ENCODE measurements at regions not wholly inside any gene's neighbourhood (a gene's known extent, or its start where the extent isn't known, plus 50 kb on each side); places are given as distances from the start of the nearest gene placed in this dataset.
A peak's percentile ranks its signal among the peaks of the same experiment; 100 is the strongest.

DNA sequence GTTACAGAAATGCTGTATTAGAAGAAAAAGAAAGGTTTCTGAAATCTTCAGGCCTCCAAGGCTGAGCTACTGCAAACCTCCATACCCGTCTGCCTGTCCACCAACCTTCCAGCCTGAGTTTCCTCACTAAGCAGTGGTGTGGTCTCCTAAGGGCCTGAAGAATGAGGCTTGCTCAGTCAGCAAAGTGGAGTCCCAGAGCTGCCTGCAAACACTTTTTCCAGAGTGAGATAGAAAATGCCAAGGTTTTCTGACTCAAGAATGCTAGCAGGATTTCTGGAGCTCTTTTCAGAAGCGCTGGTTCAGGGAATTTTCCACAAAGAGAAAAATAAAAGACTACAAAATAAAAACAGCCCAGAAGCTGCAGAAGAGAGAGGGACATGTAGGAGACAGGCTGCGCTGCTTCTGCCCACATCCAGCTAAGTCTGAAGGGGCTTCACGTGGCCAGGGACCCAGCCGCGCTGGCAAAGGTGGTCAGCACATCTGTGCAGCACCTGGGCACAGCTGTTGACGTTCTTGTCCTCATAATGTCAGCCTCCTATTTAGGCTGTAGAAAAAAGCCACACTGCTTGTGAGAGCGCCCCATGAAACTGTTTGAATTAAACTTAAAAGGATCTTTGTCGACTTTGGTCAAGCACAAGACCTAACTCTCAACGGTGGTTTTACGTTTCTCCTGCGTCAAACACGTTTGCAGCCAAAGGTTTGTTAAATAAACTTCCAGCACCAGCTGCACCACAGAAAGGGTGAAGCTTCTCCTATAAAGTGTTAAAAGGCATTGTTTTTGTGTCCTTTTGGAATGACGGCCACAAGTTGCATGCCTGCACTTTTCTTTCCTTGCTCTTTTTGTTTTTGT is 209.0 kb downstream of the THBS2 start:
- TF ChIP-seq, protein P1, sequence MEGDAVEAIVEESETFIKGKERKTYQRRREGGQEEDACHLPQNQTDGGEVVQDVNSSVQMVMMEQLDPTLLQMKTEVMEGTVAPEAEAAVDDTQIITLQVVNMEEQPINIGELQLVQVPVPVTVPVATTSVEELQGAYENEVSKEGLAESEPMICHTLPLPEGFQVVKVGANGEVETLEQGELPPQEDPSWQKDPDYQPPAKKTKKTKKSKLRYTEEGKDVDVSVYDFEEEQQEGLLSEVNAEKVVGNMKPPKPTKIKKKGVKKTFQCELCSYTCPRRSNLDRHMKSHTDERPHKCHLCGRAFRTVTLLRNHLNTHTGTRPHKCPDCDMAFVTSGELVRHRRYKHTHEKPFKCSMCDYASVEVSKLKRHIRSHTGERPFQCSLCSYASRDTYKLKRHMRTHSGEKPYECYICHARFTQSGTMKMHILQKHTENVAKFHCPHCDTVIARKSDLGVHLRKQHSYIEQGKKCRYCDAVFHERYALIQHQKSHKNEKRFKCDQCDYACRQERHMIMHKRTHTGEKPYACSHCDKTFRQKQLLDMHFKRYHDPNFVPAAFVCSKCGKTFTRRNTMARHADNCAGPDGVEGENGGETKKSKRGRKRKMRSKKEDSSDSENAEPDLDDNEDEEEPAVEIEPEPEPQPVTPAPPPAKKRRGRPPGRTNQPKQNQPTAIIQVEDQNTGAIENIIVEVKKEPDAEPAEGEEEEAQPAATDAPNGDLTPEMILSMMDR (IDR thresholded peaks at IDR 0.05), result no peak
- H3K27ac Mint-ChIP-seq, result peak overlapping the region; percentile 26; the same call in 1 of the 2 replicates
- H3K4me3 Mint-ChIP-seq, result 0 out of 2 replicates have a peak overlapping the region, but pooled peaks have one; percentile 17
- H3K27me3 Mint-ChIP-seq (ENCODE audit: insufficient read depth), result peaks cover 1% of the 10 kb centered on the region; the same call in 1 of the 2 replicates
- DNase-seq, result no peak
- no peaks in the 10 kb centered on the region for H3K9me3 Mint-ChIP-seq
- H3K4me1 Mint-ChIP-seq (ENCODE audit: low read depth), result peaks cover 45% of the 10 kb centered on the region
- H3K36me3 Mint-ChIP-seq (ENCODE audit: low read depth), result no peaks in the 10 kb centered on the region

GRCh38 chr6:169042061-169042460 is 211.6 kb downstream of the THBS2 start:
- Mint-ChIP-seq H3K27ac (no peak overlapping the region), H3K36me3 (ENCODE audit: low read depth) (peaks cover 6% of the 10 kb centered on the region; the same call in 1 of the 2 replicates), H3K4me1 (ENCODE audit: low read depth) (peaks cover 51% of the 10 kb centered on the region), H3K9me3 (peaks cover 6% of the 10 kb centered on the region; the same call in 1 of the 2 replicates), H3K4me3 (no peak overlapping the region), H3K27me3 (ENCODE audit: insufficient read depth) (peaks cover 1% of the 10 kb centered on the region; the same call in 1 of the 2 replicates)
- DNase-seq, result no peak
- TF ChIP-seq, protein P1 (IDR thresholded peaks at IDR 0.05), result no peak

- Mint-ChIP-seq H3K27ac (no peak overlapping the region), H3K4me1 (ENCODE audit: low read depth) (peaks cover 47% of the 10 kb centered on the region), H3K9me3 (peaks cover 6% of the 10 kb centered on the region; the same call in 1 of the 2 replicates), H3K36me3 (ENCODE audit: low read depth) (peaks cover 6% of the 10 kb centered on the region; the same call in 1 of the 2 replicates), H3K4me3 (no peak overlapping the region), H3K27me3 (ENCODE audit: insufficient read depth) (peaks cover 1% of the 10 kb centered on the region; the same call in 1 of the 2 replicates)
- no peak for DNase-seq
- TF ChIP-seq, protein P1 (IDR thresholded peaks at IDR 0.05), result no peak
Measured at GRCh38 chr6:169041078-169041477, 212.6 kb downstream of the THBS2 start.

- no peak overlapping the region for H3K4me3 Mint-ChIP-seq
- H3K27me3 Mint-ChIP-seq (ENCODE audit: insufficient read depth), result no peaks in the 10 kb centered on the region; the same call in 1 of the 2 replicates
- DNase-seq, result no peak
- peaks cover 6% of the 10 kb centered on the region; the same call in 1 of the 2 replicates for H3K9me3 Mint-ChIP-seq
- H3K4me1 Mint-ChIP-seq (ENCODE audit: low read depth), result peaks cover 50% of the 10 kb centered on the region
- TF ChIP-seq, protein P1 (IDR thresholded peaks at IDR 0.05), result no peak
- H3K27ac Mint-ChIP-seq, result no peak overlapping the region
- H3K36me3 Mint-ChIP-seq (ENCODE audit: low read depth), result peaks cover 6% of the 10 kb centered on the region; the same call in 1 of the 2 replicates
Measured at GRCh38 chr6:169038691-169039090, 215.0 kb downstream of the THBS2 start.

- peak; percentile 86 for DNase-seq
- H3K4me3 Mint-ChIP-seq, result peak overlapping the region; percentile 67
Measured at GRCh38 chr6:169035385-169036240, 218.0 kb downstream of the THBS2 start.

More at GRCh38 chr6:169035385-169036240, 218.0 kb downstream of the THBS2 start:
- Mint-ChIP-seq H3K27me3 (ENCODE audit: insufficient read depth) (no peaks in the 10 kb centered on the region; the same call in 1 of the 2 replicates), H3K36me3 (ENCODE audit: low read depth) (peaks cover 6% of the 10 kb centered on the region; the same call in 1 of the 2 replicates), H3K4me1 (ENCODE audit: low read depth) (peaks cover 39% of the 10 kb centered on the region), H3K27ac (peak overlapping the region; percentile 67), H3K9me3 (peaks cover 6% of the 10 kb centered on the region; the same call in 1 of the 2 replicates)
- TF ChIP-seq, protein P1 (IDR thresholded peaks at IDR 0.05), result no peak

Data from HFFc6 (cell line).